ENCODE measurements at regions not wholly inside any gene's neighbourhood (a gene's known extent, or its start where the extent isn't known, plus 50 kb on each side); places are given as distances from the start of the nearest gene placed in this dataset.
"Not testable (repeated sequence)": the region's sequence is repeated elsewhere in the genome, so short reads cannot be mapped to it uniquely, and the experiment has no call there.

GRCh38 chr6:159399751-159400221 lies 230.6 kb downstream of the FNDC1 start:
- Mint-ChIP-seq H3K4me3 (no peak overlapping the region), H3K27me3 (peaks cover 5% of the 10 kb centered on the region), H3K9me3 (no peaks in the 10 kb centered on the region), H3K4me1 (ENCODE audit: low read depth) (no peaks in the 10 kb centered on the region), H3K27ac (no peak overlapping the region), H3K36me3 (no peaks in the 10 kb centered on the region)
- ChIA-PET CTCF (no interaction called here), POLR2A (no interaction called here)
- DNase-seq, result no peak
- intact Hi-C loops (cut with micrococcal nuclease), result no loop called here

DNA sequence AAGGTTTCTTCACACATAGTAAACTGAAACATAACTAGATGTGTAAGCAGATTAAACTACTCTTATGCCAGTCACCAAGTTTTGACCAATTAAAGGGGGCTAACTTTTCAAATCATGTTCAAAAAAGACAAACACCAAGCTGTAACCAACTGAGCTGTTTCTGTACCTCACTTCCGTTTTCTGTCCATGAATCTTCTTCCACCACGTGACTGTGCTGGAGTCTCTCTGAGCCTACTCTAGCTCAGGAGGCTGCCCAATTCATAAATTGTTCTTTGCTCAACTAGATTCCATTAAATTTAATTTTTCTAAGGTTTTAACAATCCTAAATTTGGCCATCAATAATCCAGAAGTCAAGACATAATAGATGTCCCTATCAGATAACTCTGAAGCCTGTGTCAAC lies 229.4 kb downstream of the FNDC1 start:
- CTCF ChIA-PET, result interaction anchor here (0.7 kb wide), 1 partner anchor 146 kb away, joined by 3 read pairs; no protein-coding TSS in a partner anchor
- Mint-ChIP-seq H3K9me3 (no peaks in the 10 kb centered on the region), H3K4me3 (no peak overlapping the region), H3K36me3 (no peaks in the 10 kb centered on the region), H3K4me1 (ENCODE audit: low read depth) (no peaks in the 10 kb centered on the region), H3K27ac (no peak overlapping the region), H3K27me3 (peaks cover 10% of the 10 kb centered on the region)
- intact Hi-C loops (cut with micrococcal nuclease), result no loop called here
- POLR2A ChIA-PET, result no interaction called here
- no peak for DNase-seq

DNA sequence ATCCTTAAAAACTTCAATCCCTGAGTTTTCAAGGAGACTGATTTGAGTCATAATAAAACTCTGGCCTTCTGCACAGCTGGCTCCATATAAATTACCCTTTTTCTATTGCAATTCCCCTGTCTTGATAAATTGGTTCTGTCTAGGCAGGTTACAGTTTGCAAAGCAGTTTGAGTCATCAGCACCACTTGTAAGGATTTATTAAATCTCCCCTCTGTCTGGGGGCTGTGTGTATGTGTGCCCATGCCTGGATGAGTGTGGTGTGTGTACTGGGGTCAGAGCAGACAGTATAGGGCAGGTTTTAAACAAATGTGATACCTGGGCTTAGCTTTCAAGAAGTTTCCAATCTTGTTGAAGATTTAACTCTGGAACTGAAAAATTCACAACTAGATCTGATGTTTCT lies 228.6 kb downstream of the FNDC1 start:
- CTCF ChIA-PET, result interaction anchor here (0.7 kb wide), 1 partner anchor 145 kb away, joined by 3 read pairs; no protein-coding TSS in a partner anchor
- POLR2A ChIA-PET, result no interaction called here
- Mint-ChIP-seq H3K27me3 (peaks cover 13% of the 10 kb centered on the region), H3K36me3 (no peaks in the 10 kb centered on the region), H3K27ac (no peak overlapping the region), H3K4me1 (ENCODE audit: low read depth) (no peaks in the 10 kb centered on the region), H3K4me3 (no peak overlapping the region), H3K9me3 (no peaks in the 10 kb centered on the region)
- DNase-seq, result no peak
- intact Hi-C loops (cut with micrococcal nuclease), result no loop called here

- POLR2A ChIA-PET, result no interaction called here
- Mint-ChIP-seq H3K36me3 (no peaks in the 10 kb centered on the region), H3K9me3 (no peaks in the 10 kb centered on the region), H3K27me3 (peaks cover 17% of the 10 kb centered on the region), H3K27ac (no peak overlapping the region), H3K4me3 (no peak overlapping the region), H3K4me1 (ENCODE audit: low read depth) (no peaks in the 10 kb centered on the region)
- no peak for DNase-seq
- intact Hi-C loops (cut with micrococcal nuclease), result no loop called here
- CTCF ChIA-PET, result no interaction called here
Observed at GRCh38 chr6:159395609-159396008, 226.4 kb downstream of the FNDC1 start.

DNA sequence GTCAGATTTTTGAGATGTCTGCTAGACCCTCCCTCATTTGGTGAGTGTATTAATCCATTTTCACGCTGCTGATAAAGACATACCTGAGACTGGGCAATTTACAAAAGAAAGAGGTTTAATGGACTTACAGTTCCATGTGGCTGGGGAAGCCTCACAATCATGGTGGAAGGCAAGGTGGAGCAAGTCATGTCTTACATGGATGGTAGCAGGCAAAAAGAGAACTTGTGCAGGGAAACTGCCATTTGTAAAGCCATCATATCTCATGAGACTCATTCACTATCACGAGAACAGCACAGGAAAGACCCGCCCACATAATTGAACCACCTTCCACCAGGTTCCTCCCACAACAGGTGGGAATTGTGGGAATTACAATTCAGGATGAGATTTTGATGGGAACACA lies 223.5 kb downstream of the FNDC1 start:
- DNase-seq, result not testable (repeated sequence)

DNA sequence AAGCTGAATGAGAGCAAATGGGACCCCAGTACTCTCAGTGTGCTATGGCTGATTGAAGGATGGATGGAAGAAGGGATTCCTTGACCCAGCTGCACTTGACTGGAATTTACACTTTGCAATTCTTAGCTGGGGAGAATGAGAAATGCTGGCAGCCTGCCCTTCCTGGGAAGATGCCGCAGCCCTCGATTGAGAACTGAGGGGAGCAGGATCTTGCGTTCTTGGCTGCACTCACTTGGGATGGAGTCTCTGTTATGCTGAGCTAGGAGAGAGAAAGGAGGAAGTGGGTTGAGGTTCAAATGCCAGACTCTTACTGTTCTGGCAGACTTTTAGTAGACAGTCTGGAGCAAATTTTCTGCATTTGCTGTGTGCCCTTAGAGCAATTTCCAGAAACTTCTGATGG lies 221.2 kb downstream of the FNDC1 start:
- H3K9me3 Mint-ChIP-seq, result no peaks in the 10 kb centered on the region
- H3K36me3 Mint-ChIP-seq, result no peaks in the 10 kb centered on the region
- no peaks in the 10 kb centered on the region for H3K4me1 Mint-ChIP-seq (ENCODE audit: low read depth)
- no peak for DNase-seq
- CTCF ChIA-PET, result no interaction called here
- H3K27ac Mint-ChIP-seq, result no peak overlapping the region
- peaks cover 22% of the 10 kb centered on the region for H3K27me3 Mint-ChIP-seq
- intact Hi-C loops (cut with micrococcal nuclease), result no loop called here
- POLR2A ChIA-PET, result no interaction called here
- no peak overlapping the region for H3K4me3 Mint-ChIP-seq

More for the DNA sequence above, 223.5 kb downstream of the FNDC1 start:
- CTCF ChIA-PET; H3K4me1 Mint-ChIP-seq (ENCODE audit: low read depth); POLR2A ChIA-PET; intact Hi-C loops (cut with micrococcal nuclease); H3K4me3 Mint-ChIP-seq; H3K27ac Mint-ChIP-seq; H3K9me3 Mint-ChIP-seq; H3K36me3 Mint-ChIP-seq: not testable (repeated sequence)
- H3K27me3 Mint-ChIP-seq, result peaks cover 24% of the 10 kb centered on the region

DNA sequence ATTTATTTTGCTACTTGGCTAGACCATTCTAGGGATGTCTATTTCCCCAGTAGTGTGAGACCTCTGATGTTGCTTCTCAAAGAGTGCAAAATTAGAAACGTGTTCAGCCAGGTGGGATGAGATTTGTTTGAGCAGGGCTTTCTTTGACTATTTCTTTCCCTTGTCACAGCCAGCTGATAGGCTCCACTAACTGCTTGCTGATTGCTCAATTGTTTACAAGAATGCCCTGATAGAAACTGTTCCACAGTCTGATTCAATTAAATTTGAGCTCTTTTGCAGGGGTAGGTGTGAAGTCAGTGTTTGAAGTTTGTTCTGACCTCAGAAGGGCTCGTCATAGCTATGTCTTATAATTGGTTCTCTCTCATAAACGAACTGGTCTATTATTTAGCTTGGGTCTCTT lies 220.5 kb downstream of the FNDC1 start:
- POLR2A ChIA-PET, result no interaction called here
- no peaks in the 10 kb centered on the region for H3K9me3 Mint-ChIP-seq
- peaks cover 20% of the 10 kb centered on the region for H3K27me3 Mint-ChIP-seq
- no peaks in the 10 kb centered on the region for H3K4me1 Mint-ChIP-seq (ENCODE audit: low read depth)
- H3K4me3 Mint-ChIP-seq, result no peak overlapping the region
- no peaks in the 10 kb centered on the region for H3K36me3 Mint-ChIP-seq
- no peak overlapping the region for H3K27ac Mint-ChIP-seq
- CTCF ChIA-PET, result interaction anchor here (0.6 kb wide), 1 partner anchor 50 kb away, joined by 3 read pairs; no protein-coding TSS in a partner anchor
- DNase-seq, result no peak
- intact Hi-C loops (cut with micrococcal nuclease), result no loop called here

DNA sequence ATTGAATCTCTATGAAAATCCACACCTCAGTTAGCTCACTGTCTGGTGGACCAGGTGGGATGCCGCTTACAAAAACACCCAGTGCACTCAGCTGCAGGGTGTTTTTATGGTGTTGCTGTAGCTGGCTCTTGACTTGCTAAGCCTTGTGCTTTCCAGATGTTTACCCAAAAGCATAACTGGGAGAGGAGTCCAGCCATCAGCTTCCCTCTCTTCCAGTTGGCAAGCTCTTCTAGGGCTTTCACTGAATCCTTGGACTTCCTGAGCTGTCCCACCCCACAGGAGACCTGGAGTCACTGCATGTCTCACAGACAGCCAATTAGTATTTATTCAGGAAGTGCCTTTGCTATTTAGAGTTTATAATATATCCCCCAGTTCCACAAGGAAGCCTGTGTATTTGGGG lies 210.9 kb downstream of the FNDC1 start:
- no peak for DNase-seq
- H3K27ac Mint-ChIP-seq, result no peak overlapping the region
- H3K9me3 Mint-ChIP-seq, result no peaks in the 10 kb centered on the region
- POLR2A ChIA-PET, result no interaction called here
- H3K4me1 Mint-ChIP-seq (ENCODE audit: low read depth), result no peaks in the 10 kb centered on the region
- CTCF ChIA-PET, result no interaction called here
- intact Hi-C loops (cut with micrococcal nuclease), result no loop called here
- H3K27me3 Mint-ChIP-seq, result peaks cover 5% of the 10 kb centered on the region
- no peak overlapping the region for H3K4me3 Mint-ChIP-seq
- H3K36me3 Mint-ChIP-seq, result no peaks in the 10 kb centered on the region

DNA sequence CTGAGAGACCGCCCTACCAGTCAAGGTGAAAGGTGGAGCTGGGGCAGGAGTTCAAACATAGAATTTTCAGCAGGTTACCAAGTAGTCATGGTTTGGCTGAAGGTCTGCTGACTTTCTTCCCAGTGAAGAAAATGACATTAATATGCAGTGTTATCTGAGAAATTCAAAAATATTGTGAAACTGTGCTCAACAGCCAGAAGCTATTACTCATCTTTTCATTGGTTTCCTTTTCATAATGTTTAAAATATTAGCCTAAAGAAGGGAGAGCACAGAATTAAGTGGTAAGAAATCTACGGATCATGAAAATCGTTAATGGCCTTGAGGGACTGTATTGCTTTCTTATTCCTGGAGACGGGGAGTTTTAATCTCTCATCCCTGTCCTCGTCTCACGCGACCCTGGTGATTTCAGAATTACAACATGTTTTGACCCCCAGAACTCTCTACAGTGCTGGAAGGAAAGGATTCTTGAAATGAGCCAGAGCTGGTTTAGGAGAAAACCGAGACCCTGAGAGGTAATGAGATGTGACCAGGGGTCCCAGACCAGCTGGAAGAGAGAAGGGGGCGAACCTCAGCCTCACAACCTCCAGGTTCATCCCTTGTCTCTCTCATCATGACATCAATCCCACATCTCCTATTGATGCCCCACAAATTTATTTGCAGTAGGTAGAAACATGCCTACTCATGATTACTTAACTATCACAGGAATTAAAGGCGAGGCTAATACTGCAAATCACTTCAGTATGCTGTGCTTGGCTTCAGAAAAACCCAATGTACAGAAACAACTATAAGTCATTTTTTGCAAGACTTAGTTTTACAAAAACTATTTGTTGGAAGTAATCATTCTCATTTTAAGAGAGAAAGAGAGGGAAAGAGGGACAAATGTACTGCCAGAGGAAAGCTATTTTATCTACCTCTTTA lies 209.5 kb downstream of the FNDC1 start:
- Mint-ChIP-seq H3K36me3 (no peaks in the 10 kb centered on the region), H3K4me1 (ENCODE audit: low read depth) (no peaks in the 10 kb centered on the region), H3K27me3 (peaks cover 3% of the 10 kb centered on the region), H3K4me3 (no peak overlapping the region), H3K27ac (no peak overlapping the region), H3K9me3 (no peaks in the 10 kb centered on the region)
- ChIA-PET CTCF (no interaction called here), POLR2A (no interaction called here)
- intact Hi-C loops (cut with micrococcal nuclease), result no loop called here
- no peak for DNase-seq

- no peaks in the 10 kb centered on the region for H3K9me3 Mint-ChIP-seq
- ChIA-PET CTCF (no interaction called here), POLR2A (no interaction called here)
- no peak overlapping the region for H3K4me3 Mint-ChIP-seq
- no peaks in the 10 kb centered on the region for H3K36me3 Mint-ChIP-seq
- intact Hi-C loops (cut with micrococcal nuclease), result no loop called here
- H3K27ac Mint-ChIP-seq, result no peak overlapping the region
- no peak for DNase-seq
- no peaks in the 10 kb centered on the region for H3K4me1 Mint-ChIP-seq (ENCODE audit: low read depth)
- H3K27me3 Mint-ChIP-seq, result peaks cover 3% of the 10 kb centered on the region
Observed at GRCh38 chr6:159376516-159377158, 207.4 kb downstream of the FNDC1 start.

DNA sequence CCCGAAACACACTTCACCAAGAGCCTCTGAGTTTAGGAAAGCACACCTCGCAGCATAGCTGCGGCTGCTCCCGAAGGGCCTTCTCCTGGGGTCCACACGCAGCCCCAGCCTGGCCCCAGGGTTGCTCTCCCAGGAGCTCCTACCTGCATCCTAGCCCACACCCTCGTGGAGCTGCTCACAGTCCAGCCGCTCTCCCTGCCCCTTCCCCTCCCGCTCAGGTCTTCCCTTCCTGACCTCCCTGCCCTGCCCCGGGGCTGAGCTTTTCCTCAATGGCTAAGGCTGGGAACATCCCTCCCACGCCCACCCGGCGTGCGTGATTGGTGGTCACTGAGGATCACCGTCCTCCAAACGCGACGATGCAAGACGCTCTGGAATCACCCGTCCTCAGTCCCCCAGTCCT lies 205.8 kb downstream of the FNDC1 start:
- ChIA-PET POLR2A (no interaction called here), CTCF (no interaction called here)
- Mint-ChIP-seq H3K36me3 (no peaks in the 10 kb centered on the region), H3K9me3 (peaks cover 4% of the 10 kb centered on the region), H3K4me3 (no peak overlapping the region), H3K27me3 (peaks cover 3% of the 10 kb centered on the region), H3K27ac (no peak overlapping the region), H3K4me1 (ENCODE audit: low read depth) (no peaks in the 10 kb centered on the region)
- no peak for DNase-seq
- intact Hi-C loops (cut with micrococcal nuclease), result no loop called here

DNA sequence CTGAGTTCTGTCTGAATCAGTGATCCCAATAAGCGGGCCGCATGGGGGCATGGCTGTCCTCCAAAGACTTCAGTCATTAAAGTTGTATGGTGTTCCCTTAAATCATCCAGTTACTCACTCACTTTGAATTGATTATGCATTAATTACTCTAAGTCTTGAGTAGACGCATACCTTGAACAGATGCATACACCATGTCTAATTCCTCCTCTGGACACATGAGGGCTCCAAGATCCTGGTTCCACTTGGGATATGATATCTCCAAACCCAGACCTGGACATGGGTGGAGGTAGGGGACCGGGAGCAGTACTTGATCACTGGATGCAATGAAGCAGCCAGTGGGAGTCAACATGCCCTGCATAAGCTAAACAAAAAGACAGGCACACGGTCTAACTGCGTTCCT lies 204.5 kb downstream of the FNDC1 start:
- Mint-ChIP-seq H3K4me1 (ENCODE audit: low read depth) (no peaks in the 10 kb centered on the region), H3K36me3 (no peaks in the 10 kb centered on the region), H3K4me3 (no peak overlapping the region), H3K27me3 (peaks cover 3% of the 10 kb centered on the region), H3K27ac (no peak overlapping the region), H3K9me3 (peaks cover 9% of the 10 kb centered on the region)
- intact Hi-C loops (cut with micrococcal nuclease), result no loop called here
- CTCF ChIA-PET, result no interaction called here
- DNase-seq, result no peak
- POLR2A ChIA-PET, result no interaction called here

- peaks cover 3% of the 10 kb centered on the region for H3K27me3 Mint-ChIP-seq
- intact Hi-C loops (cut with micrococcal nuclease), result no loop called here
- no peaks in the 10 kb centered on the region for H3K4me1 Mint-ChIP-seq (ENCODE audit: low read depth)
- H3K4me3 Mint-ChIP-seq, result no peak overlapping the region
- CTCF ChIA-PET, result no interaction called here
- POLR2A ChIA-PET, result no interaction called here
- no peak for DNase-seq
- no peaks in the 10 kb centered on the region for H3K36me3 Mint-ChIP-seq
- H3K9me3 Mint-ChIP-seq, result peaks cover 9% of the 10 kb centered on the region
- H3K27ac Mint-ChIP-seq, result no peak overlapping the region
Observed at GRCh38 chr6:159372333-159372732, 203.1 kb downstream of the FNDC1 start.
